Tibial nerve (tissue), 4 donors: ENCODE measurements at regions not wholly inside any gene's neighbourhood (a gene's known extent, or its start where the extent isn't known, plus 50 kb on each side); places are given as distances from the start of the nearest gene placed in this dataset.

Experiments
- EP300 ChIP-seq, 2 donors: sonication (generic); formaldehyde crosslinking; IDR thresholded peaks; one replicate each; pipeline ENCODE4 v1.6.1; 2017; ENCODE audit warnings: antibody characterized with exemption in 2 of 2, mild to moderate bottlenecking in 1 of 2
- POLR2A ChIP-seq, 2 donors: fragments of 450-650 bp; IDR thresholded peaks; one replicate each; pipeline ENCODE4 v1.6.1; 2017; ENCODE audit warnings: antibody characterized with exemption in 2 of 2, mild to moderate bottlenecking in 2 of 2, moderate library complexity in 2 of 2
- TF ChIP-seq, protein P1 (sequence below), 5 experiments: fragments of 200-600 bp in 3 of 5; fragments of 450-650 bp in 2 of 5; sonication (generic) in 3 of 5; IDR thresholded peaks; one replicate each; pipeline ENCODE4 v1.5.1; 2016 to 2019; ENCODE audit warnings: antibody characterized with exemption in 5 of 5, mild to moderate bottlenecking in 3 of 5, moderate library complexity in 2 of 5

DNA sequence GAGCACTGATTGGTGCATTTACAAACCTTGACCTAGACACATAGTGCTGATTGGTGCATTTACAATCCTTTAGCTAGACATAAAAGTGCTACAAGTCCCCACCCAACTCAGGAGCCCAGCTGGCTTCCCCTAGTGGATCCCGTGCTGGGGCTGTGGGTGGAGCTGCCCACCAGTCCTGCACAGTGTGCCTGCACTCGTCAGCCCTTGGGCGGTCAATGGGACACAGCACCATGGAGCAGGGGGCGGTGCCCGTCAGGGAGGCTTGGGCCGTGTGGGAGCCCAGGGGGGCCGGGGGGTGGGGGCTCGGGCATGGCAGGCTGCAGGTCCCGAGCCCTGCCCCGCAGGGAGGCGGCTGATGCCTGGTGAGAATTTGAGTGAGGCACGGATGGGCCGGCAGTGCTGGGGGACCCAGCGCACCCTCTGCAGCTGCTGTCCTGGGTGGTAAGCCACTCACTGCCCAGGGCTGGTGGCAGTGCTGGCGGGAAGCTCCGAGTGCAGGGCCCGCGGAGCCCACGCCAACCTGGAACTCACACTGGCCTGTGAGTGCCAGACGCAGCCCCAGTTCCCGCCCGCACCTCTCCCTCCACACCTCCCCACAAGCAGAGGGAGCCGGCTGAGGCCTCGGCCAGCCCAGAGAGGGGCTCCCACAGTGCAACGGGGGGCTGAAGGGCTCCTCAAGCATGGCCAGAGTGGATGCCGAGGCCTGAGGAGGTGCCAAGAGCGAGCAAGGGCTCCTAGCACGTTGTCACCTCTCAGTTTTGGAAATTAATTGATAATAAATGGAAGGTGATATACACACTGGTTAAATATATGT, 207.7 kb downstream of the RAP2B start:
- TF ChIP-seq, protein P1, sequence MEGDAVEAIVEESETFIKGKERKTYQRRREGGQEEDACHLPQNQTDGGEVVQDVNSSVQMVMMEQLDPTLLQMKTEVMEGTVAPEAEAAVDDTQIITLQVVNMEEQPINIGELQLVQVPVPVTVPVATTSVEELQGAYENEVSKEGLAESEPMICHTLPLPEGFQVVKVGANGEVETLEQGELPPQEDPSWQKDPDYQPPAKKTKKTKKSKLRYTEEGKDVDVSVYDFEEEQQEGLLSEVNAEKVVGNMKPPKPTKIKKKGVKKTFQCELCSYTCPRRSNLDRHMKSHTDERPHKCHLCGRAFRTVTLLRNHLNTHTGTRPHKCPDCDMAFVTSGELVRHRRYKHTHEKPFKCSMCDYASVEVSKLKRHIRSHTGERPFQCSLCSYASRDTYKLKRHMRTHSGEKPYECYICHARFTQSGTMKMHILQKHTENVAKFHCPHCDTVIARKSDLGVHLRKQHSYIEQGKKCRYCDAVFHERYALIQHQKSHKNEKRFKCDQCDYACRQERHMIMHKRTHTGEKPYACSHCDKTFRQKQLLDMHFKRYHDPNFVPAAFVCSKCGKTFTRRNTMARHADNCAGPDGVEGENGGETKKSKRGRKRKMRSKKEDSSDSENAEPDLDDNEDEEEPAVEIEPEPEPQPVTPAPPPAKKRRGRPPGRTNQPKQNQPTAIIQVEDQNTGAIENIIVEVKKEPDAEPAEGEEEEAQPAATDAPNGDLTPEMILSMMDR (IDR thresholded peaks at IDR 0.05) = no peak
- no peak for TF ChIP-seq EP300 (IDR thresholded peaks at IDR 0.05)
- no peak for TF ChIP-seq POLR2A (IDR thresholded peaks at IDR 0.05)
